IPS-20b (cell line): ENCODE measurements at regions not wholly inside any gene's neighbourhood (a gene's known extent, or its start where the extent isn't known, plus 50 kb on each side); places are given as distances from the start of the nearest gene placed in this dataset.

ENCODE experiments used
- H3K27ac ChIP-seq: one replicate; pipeline ENCODE4 v1.5.1; 2013; ENCODE audit warnings: low read length
- H3K27me3 ChIP-seq: 2 replicates; pipeline ENCODE4 v1.6.1; 2013; ENCODE audit warnings: mild to moderate bottlenecking, low read length, inconsistent platforms; ENCODE audit not compliant: insufficient read depth
- H3K36me3 ChIP-seq: 2 replicates; pipeline ENCODE4 v1.6.1; 2013; ENCODE audit warnings: low read depth, mild to moderate bottlenecking, inconsistent platforms, low read length, moderate library complexity; ENCODE audit not compliant: insufficient read depth
- H3K4me1 ChIP-seq: 2 replicates; pipeline ENCODE4 v1.6.1; 2013; ENCODE audit warnings: mild to moderate bottlenecking, control low read depth, inconsistent platforms, low read length, moderate library complexity; ENCODE audit not compliant: insufficient read depth
- H3K4me3 ChIP-seq: 2 replicates; pipeline ENCODE4 v1.5.1; 2013; ENCODE audit warnings: mild to moderate bottlenecking, low read length, inconsistent platforms
- H3K9ac ChIP-seq: 2 replicates; pipeline ENCODE4 v1.6.1; 2013; ENCODE audit warnings: low read depth, mild to moderate bottlenecking, inconsistent platforms, low read length, moderate library complexity
- H3K9me3 ChIP-seq: 2 replicates; pipeline ENCODE4 v1.6.1; 2013; ENCODE audit warnings: mild to moderate bottlenecking, low read depth, low read length, inconsistent platforms; ENCODE audit not compliant: insufficient read depth

- no peak overlapping the region for H3K27ac ChIP-seq
These were observed 88.7 kb downstream of the LLPH start for GRCh38 chr12:66041651-66042363.

DNA sequence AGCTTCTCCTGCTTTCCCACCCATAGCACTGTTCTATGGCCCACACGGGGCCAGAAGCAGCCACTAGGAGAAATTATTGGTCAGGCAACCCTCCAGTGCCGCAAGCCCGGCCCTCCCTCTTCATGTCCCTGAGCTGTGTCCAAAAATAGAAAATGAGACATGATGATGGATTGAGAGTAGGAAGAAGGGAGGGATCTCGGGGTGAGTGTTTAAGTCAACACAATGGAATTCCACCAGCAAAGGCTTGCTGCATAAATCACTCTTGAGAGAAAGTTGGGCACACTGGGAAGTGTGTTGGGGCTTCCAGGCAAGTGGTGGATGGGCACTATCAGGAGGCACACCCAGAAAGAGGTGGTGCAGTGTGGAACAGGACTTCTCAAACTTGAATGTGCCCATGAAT lies 94.2 kb downstream of the LLPH start:
- H3K36me3 ChIP-seq, result no peaks in the 10 kb centered on the region
- H3K4me3 ChIP-seq, result no peak overlapping the region
- H3K27me3 ChIP-seq, result no peaks in the 10 kb centered on the region
- no peak overlapping the region for H3K9ac ChIP-seq
- no peaks in the 10 kb centered on the region for H3K9me3 ChIP-seq
- H3K4me1 ChIP-seq, result no peaks in the 10 kb centered on the region
- H3K27ac ChIP-seq, result no peak overlapping the region

More at GRCh38 chr12:66041651-66042363, 88.7 kb downstream of the LLPH start:
- Histone ChIP-seq H3K9ac (no peak overlapping the region), H3K4me1 (no peaks in the 10 kb centered on the region), H3K27me3 (no peaks in the 10 kb centered on the region; the same call in 1 of the 2 replicates), H3K4me3 (no peak overlapping the region), H3K36me3 (no peaks in the 10 kb centered on the region), H3K9me3 (no peaks in the 10 kb centered on the region)

DNA sequence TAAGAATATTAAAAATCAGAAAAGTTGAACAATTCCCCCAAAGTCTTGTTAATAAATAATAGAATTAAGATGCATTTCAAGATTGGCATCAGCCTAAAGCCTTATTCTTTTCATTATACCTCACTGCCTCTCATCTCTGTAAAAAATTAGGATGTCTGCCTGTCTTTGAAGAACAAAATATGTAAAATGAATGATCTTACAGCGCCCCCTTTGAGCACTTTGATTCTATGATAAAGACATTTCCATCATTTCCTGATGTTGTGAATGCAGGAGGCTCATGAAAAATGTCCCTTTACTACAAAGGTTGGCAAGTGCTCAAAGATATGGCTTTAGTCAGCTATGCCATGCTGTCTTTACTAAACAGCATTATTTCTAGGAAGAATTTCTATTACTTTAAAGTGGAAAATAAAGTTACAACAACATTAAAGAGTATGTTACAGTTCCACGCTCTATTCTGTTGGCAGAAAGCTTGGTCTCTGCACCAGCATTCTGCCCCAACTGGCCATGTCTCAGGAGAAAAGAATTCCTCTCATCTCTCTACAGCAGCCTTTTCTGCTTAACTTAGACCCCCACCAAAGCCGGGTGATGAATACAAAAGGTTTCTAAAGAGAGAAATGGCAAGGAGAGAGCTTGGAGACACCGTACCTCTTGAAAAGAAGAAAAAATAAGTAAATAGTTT lies 95.1 kb downstream of the LLPH start:
- H3K27ac ChIP-seq, result no peak overlapping the region
- no peaks in the 10 kb centered on the region for H3K36me3 ChIP-seq
- H3K9ac ChIP-seq, result no peak overlapping the region
- no peak overlapping the region for H3K4me3 ChIP-seq
- no peaks in the 10 kb centered on the region for H3K27me3 ChIP-seq
- H3K9me3 ChIP-seq, result no peaks in the 10 kb centered on the region
- H3K4me1 ChIP-seq, result no peaks in the 10 kb centered on the region

DNA sequence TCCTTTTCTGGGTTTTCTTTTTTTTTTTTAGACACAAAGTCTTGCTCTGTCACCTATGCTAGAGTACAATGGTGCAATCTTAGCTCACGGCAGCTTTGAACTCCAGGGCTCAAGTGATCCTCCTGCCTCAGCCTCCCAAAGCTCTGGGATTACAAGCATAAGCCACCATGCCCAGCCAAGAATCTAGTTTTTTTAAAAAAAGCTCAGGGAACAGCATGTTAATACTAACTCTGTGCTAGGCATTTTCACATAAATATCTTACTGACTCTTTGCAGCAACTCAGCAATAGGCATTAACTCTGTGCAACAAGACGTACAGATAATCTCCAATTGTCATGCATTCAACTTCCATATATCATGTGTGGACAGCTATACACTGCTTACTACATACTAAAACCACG lies 97.4 kb downstream of the LLPH start:
- Histone ChIP-seq H3K9ac (no peak overlapping the region), H3K27me3 (no peaks in the 10 kb centered on the region), H3K27ac (no peak overlapping the region), H3K36me3 (no peaks in the 10 kb centered on the region), H3K9me3 (no peaks in the 10 kb centered on the region), H3K4me1 (no peaks in the 10 kb centered on the region), H3K4me3 (no peak overlapping the region)

DNA sequence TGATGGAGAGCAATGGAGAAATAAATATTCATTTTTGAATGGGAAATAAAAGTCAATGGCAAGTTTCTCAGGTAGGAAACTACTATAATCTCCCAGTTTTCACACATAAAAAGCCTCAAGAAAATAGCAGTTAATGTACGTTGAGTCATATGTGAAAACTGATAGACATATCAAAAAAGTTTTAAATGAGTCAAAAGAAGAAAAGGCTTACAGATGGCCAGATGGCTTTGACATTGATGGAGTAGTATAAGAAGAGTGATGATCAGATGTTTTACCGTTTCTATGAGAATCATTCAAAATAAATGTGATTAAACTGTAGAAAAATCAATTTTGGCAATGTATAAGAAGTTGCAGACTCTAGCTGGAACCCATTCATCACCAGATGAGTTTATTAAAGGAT lies 97.8 kb downstream of the LLPH start:
- no peaks in the 10 kb centered on the region for H3K27me3 ChIP-seq
- no peak overlapping the region for H3K27ac ChIP-seq
- H3K9me3 ChIP-seq, result no peaks in the 10 kb centered on the region
- H3K9ac ChIP-seq, result no peak overlapping the region
- H3K4me1 ChIP-seq, result no peaks in the 10 kb centered on the region
- no peaks in the 10 kb centered on the region for H3K36me3 ChIP-seq
- no peak overlapping the region for H3K4me3 ChIP-seq

GRCh38 chr12:66030217-66030781 lies 100.3 kb downstream of the LLPH start:
- Histone ChIP-seq H3K4me1 (no peaks in the 10 kb centered on the region), H3K27ac (no peak overlapping the region), H3K9ac (no peak overlapping the region), H3K9me3 (no peaks in the 10 kb centered on the region), H3K36me3 (no peaks in the 10 kb centered on the region), H3K27me3 (no peaks in the 10 kb centered on the region), H3K4me3 (no peak overlapping the region)

DNA sequence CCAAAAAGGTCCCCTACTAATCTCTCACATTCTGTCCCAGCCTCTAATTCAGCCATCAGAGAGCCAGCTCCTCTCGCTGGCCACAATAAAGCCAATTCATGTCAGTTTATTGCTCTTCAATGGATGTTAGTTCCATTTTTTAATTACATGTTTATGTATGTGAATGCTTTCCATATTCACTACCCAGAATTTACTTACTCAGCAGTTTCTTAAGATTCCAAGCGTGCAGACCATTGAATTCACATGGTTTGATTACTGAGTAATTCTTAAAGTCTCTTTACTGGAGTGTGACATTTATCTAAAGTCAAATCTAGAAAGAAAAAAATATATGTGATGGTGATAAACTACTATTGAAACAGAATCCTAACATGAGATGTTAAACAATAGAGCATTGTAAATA lies 102.2 kb downstream of the LLPH start:
- Histone ChIP-seq H3K36me3 (no peaks in the 10 kb centered on the region), H3K9ac (no peak overlapping the region), H3K4me3 (no peak overlapping the region), H3K27me3 (no peaks in the 10 kb centered on the region), H3K9me3 (no peaks in the 10 kb centered on the region), H3K27ac (no peak overlapping the region), H3K4me1 (no peaks in the 10 kb centered on the region)

- H3K4me1 ChIP-seq, result no peaks in the 10 kb centered on the region
- no peak overlapping the region for H3K27ac ChIP-seq
- no peaks in the 10 kb centered on the region for H3K27me3 ChIP-seq
- no peaks in the 10 kb centered on the region for H3K9me3 ChIP-seq
- H3K9ac ChIP-seq, result no peak overlapping the region
- H3K4me3 ChIP-seq, result no peak overlapping the region
- no peaks in the 10 kb centered on the region for H3K36me3 ChIP-seq
These were observed 105.1 kb downstream of the LLPH start for GRCh38 chr12:66025477-66025876.

GRCh38 chr12:66024949-66025348 lies 105.6 kb downstream of the LLPH start:
- H3K27me3 ChIP-seq, result no peaks in the 10 kb centered on the region

GRCh38 chr12:66020481-66020880 lies 110.1 kb downstream of the LLPH start:
- H3K27me3 ChIP-seq, result no peaks in the 10 kb centered on the region
- no peaks in the 10 kb centered on the region for H3K9me3 ChIP-seq
- H3K4me3 ChIP-seq, result no peak overlapping the region
- H3K4me1 ChIP-seq, result no peaks in the 10 kb centered on the region
- no peak overlapping the region for H3K27ac ChIP-seq
- H3K9ac ChIP-seq, result no peak overlapping the region
- no peaks in the 10 kb centered on the region for H3K36me3 ChIP-seq

More at GRCh38 chr12:66024949-66025348, 105.6 kb downstream of the LLPH start:
- no peaks in the 10 kb centered on the region for H3K36me3 ChIP-seq
- H3K27ac ChIP-seq, result no peak overlapping the region
- H3K9ac ChIP-seq, result no peak overlapping the region
- H3K9me3 ChIP-seq, result no peaks in the 10 kb centered on the region
- H3K4me1 ChIP-seq, result no peaks in the 10 kb centered on the region
- H3K4me3 ChIP-seq, result no peak overlapping the region

DNA sequence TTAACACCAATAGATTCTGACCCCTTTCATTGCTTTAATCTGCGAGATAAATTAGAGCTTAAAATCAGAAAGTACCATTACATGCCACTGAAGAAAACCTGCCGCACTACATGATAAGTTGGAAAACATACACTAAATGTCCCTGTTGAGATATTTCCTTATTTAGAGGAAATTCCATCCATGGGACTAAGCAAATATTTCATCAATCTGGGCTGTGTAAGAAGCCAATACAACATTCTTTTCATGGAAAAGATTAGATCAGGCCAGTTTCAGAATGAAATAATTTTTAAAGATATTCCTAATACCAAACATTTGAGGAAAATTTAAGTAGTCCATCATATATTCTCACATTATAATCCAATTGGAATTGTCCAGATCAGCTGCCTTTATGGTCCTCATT lies 112.8 kb downstream of the LLPH start:
- Histone ChIP-seq H3K36me3 (no peaks in the 10 kb centered on the region), H3K27ac (no peak overlapping the region), H3K9ac (no peak overlapping the region), H3K27me3 (no peaks in the 10 kb centered on the region), H3K9me3 (no peaks in the 10 kb centered on the region), H3K4me1 (no peaks in the 10 kb centered on the region), H3K4me3 (no peak overlapping the region)
